Gastroesophageal sphincter (tissue), 3 donors: ENCODE measurements at regions not wholly inside any gene's neighbourhood (a gene's known extent, or its start where the extent isn't known, plus 50 kb on each side); places are given as distances from the start of the nearest gene placed in this dataset.

Experiments used
- POLR2A ChIP-seq, 2 donors: fragments of 450-650 bp; IDR thresholded peaks; one replicate each; pipeline ENCODE4 v1.6.1; 2017; ENCODE audit warnings: antibody characterized with exemption in 2 of 2, mild to moderate bottlenecking in 2 of 2, moderate library complexity in 1 of 2
- TF ChIP-seq, protein P1 (sequence below), 4 experiments: fragments of 200-600 bp in 2 of 4; fragments of 450-650 bp in 2 of 4; sonication (generic) in 1 of 4; IDR thresholded peaks; one replicate each; pipeline ENCODE4 v1.5.1; 2017 to 2019; ENCODE audit warnings: antibody characterized with exemption in 4 of 4, mild to moderate bottlenecking in 2 of 4, moderate library complexity in 2 of 4

DNA sequence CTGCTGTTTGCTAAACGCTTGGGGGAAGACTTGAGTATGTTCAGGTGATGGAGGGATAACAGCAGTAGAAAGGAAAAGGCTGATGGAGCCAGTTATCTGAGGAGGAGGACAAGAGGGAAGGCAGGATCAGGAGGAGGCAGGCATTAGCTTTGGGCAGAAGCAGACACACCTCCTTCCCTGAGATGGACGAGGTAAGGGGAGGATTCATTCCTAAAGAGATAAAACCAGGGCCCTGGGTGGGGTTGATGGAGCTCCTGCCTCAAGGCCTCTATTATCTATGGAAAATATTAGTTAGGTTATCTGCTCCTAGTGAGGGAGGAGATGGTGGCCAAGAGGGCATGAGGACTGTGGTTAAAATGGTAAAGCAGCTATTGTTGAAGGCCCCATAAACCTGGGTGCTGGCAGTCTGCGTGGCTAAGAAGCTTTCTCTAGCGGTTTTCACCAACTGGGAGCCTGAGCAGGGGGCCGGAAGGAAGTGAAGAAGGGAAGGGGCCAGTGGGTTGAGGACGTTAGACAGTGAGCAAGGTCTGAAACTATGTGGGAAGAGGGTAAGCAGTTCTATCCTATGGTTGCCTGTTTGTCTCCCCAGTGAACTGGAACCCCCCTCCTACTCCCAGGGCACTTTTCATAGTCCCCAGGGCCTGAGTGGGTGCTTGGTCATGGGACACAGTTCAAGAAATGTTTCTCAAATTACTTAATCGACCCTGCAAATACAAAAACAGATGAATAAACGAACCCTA, 56.6 kb upstream of the HK2 start:
- TF ChIP-seq, protein P1, sequence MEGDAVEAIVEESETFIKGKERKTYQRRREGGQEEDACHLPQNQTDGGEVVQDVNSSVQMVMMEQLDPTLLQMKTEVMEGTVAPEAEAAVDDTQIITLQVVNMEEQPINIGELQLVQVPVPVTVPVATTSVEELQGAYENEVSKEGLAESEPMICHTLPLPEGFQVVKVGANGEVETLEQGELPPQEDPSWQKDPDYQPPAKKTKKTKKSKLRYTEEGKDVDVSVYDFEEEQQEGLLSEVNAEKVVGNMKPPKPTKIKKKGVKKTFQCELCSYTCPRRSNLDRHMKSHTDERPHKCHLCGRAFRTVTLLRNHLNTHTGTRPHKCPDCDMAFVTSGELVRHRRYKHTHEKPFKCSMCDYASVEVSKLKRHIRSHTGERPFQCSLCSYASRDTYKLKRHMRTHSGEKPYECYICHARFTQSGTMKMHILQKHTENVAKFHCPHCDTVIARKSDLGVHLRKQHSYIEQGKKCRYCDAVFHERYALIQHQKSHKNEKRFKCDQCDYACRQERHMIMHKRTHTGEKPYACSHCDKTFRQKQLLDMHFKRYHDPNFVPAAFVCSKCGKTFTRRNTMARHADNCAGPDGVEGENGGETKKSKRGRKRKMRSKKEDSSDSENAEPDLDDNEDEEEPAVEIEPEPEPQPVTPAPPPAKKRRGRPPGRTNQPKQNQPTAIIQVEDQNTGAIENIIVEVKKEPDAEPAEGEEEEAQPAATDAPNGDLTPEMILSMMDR (IDR thresholded peaks at IDR 0.05): no peak
- no peak for TF ChIP-seq POLR2A (IDR thresholded peaks at IDR 0.05)
